Esophagus muscularis mucosa (tissue), 4 donors: ENCODE measurements at regions not wholly inside any gene's neighbourhood (a gene's known extent, or its start where the extent isn't known, plus 50 kb on each side); places are given as distances from the start of the nearest gene placed in this dataset.

Experiments used
- EP300 ChIP-seq: sonication (generic); formaldehyde crosslinking; IDR thresholded peaks from one replicate; pipeline ENCODE4 v1.6.1; 2017; ENCODE audit warnings: antibody characterized with exemption
- POLR2A ChIP-seq: fragments of 450-650 bp; IDR thresholded peaks from one replicate; pipeline ENCODE4 v1.6.1; 2017; ENCODE audit warnings: antibody characterized with exemption, moderate library complexity, mild to moderate bottlenecking, low read depth
- TF ChIP-seq, protein P1 (sequence below), 3 experiments: fragments of 200-600 bp in 2 of 3; fragments of 450-650 bp in 1 of 3; sonication (generic) in 2 of 3; IDR thresholded peaks; one replicate each; pipeline ENCODE4 v1.5.1; 2017 to 2019; ENCODE audit warnings: antibody characterized with exemption in 3 of 3, mild to moderate bottlenecking in 2 of 3, moderate library complexity in 1 of 3

DNA sequence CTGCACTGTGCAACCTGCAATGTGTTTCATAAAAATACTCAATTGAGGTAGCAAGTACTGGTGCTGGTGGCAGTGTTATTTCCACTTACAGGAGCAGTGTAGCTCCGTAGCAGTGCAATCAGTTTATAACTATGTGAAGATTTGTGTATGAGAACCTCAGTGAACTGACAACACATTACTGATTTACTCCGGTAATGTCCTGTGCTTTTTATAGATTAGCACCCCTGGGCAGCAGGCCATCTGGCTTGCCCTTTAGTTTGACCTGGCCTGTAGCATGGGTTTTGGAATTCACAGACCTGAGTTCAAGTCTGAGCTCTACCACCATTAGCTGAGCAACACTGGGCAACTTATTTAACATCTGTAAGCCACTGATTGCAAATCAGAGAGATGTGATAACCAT, 78.6 kb upstream of the GBA3 start:
- TF ChIP-seq EP300: no peak
- no peak for TF ChIP-seq POLR2A
- TF ChIP-seq, protein P1, sequence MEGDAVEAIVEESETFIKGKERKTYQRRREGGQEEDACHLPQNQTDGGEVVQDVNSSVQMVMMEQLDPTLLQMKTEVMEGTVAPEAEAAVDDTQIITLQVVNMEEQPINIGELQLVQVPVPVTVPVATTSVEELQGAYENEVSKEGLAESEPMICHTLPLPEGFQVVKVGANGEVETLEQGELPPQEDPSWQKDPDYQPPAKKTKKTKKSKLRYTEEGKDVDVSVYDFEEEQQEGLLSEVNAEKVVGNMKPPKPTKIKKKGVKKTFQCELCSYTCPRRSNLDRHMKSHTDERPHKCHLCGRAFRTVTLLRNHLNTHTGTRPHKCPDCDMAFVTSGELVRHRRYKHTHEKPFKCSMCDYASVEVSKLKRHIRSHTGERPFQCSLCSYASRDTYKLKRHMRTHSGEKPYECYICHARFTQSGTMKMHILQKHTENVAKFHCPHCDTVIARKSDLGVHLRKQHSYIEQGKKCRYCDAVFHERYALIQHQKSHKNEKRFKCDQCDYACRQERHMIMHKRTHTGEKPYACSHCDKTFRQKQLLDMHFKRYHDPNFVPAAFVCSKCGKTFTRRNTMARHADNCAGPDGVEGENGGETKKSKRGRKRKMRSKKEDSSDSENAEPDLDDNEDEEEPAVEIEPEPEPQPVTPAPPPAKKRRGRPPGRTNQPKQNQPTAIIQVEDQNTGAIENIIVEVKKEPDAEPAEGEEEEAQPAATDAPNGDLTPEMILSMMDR (IDR thresholded peaks at IDR 0.05): no peak
